Keratinocyte (primary cell): ENCODE measurements at regions not wholly inside any gene's neighbourhood (a gene's known extent, or its start where the extent isn't known, plus 50 kb on each side); places are given as distances from the start of the nearest gene placed in this dataset.

Source experiments
- DNase-seq: peaks from one replicate; pipeline ENCODE4 v3.0.0-alpha.2; 2011; ENCODE audit warnings: low read depth, missing footprints, low spot score
- FAIRE-seq: peaks from 2 replicates; lab custom pipeline; 2011; peaks lifted over from hg19 to GRCh38; lab: Jason Lieb, UNC
- H2AFZ ChIP-seq: 2 replicates; pipeline ENCODE4 v1.6.0; 2012; ENCODE audit warnings: low read length, control low read depth, inconsistent platforms; ENCODE audit not compliant: control insufficient read depth
- H3K27ac ChIP-seq: 2 replicates; pipeline ENCODE4 v1.5.1; 2011; ENCODE audit warnings: low read length; ENCODE audit not compliant: control insufficient read depth, insufficient read depth
- H3K27me3 ChIP-seq: 3 replicates; pipeline ENCODE4 v1.6.0; 2011; ENCODE audit warnings: low read length; ENCODE audit not compliant: control insufficient read depth, insufficient read depth; ENCODE audit errors: extremely low read depth
- H3K36me3 ChIP-seq, 2 experiments: 2 replicates in 1 of 2; 3 replicates in 1 of 2; pipeline ENCODE4 v1.5.1; 2011; ENCODE audit warnings: low read length in 2 of 2, mild to moderate bottlenecking in 1 of 2; ENCODE audit not compliant: control insufficient read depth in 2 of 2, insufficient read depth in 2 of 2; ENCODE audit errors: extremely low read depth in 1 of 2
- H3K4me1 ChIP-seq: 3 replicates; pipeline ENCODE4 v1.5.1; 2011; ENCODE audit warnings: low read length; ENCODE audit not compliant: control insufficient read depth, insufficient read depth; ENCODE audit errors: extremely low read depth
- H3K4me2 ChIP-seq: 3 replicates; pipeline ENCODE4 v1.6.0; 2011; ENCODE audit warnings: low read depth, low read length; ENCODE audit not compliant: control insufficient read depth, insufficient read depth; ENCODE audit errors: extremely low read depth
- H3K4me3 ChIP-seq, 3 experiments: fragments of 200-600 bp in 1 of 3; sonication (generic) in 1 of 3; 2 replicates in 2 of 3; 3 replicates in 1 of 3; pipeline ENCODE4 v1.5.1; 2011 to 2016; ENCODE audit warnings: low read length in 3 of 3, mild to moderate bottlenecking in 3 of 3, control low read depth in 2 of 3, inconsistent platforms in 1 of 3, low read depth in 1 of 3, mixed read lengths in 1 of 3, mixed run types in 1 of 3, moderate library complexity in 1 of 3; ENCODE audit not compliant: control insufficient read depth in 2 of 3, insufficient read depth in 2 of 3; ENCODE audit errors: extremely low read depth in 1 of 3
- H3K79me2 ChIP-seq: 2 replicates; pipeline ENCODE4 v1.6.0; 2012; ENCODE audit warnings: low read length; ENCODE audit not compliant: control insufficient read depth, insufficient read depth
- H3K9ac ChIP-seq: 3 replicates; pipeline ENCODE4 v1.6.0; 2011; ENCODE audit warnings: low read length; ENCODE audit not compliant: control insufficient read depth, insufficient read depth; ENCODE audit errors: extremely low read depth
- H3K9me1 ChIP-seq: 3 replicates; pipeline ENCODE4 v1.6.0; 2011; ENCODE audit warnings: low read length; ENCODE audit not compliant: control insufficient read depth, insufficient read depth; ENCODE audit errors: extremely low read depth
- H3K9me3 ChIP-seq: 2 replicates; pipeline ENCODE4 v1.5.1; 2012; ENCODE audit warnings: low read depth, low read length; ENCODE audit not compliant: control insufficient read depth
- H4K20me1 ChIP-seq: 3 replicates; pipeline ENCODE4 v1.6.0; 2011; ENCODE audit warnings: low read length; ENCODE audit not compliant: control insufficient read depth, insufficient read depth; ENCODE audit errors: extremely low read depth
- CTCF ChIP-seq, 3 experiments: IDR thresholded peaks in 1 of 3; conservative IDR thresholded peaks in 1 of 3; optimal IDR thresholded peaks in 1 of 3; 2 replicates in 2 of 3; 3 replicates in 1 of 3; pipeline versions ENCODE3 to v1.5.1; 2011; ENCODE audit warnings: low read length in 3 of 3, mild to moderate bottlenecking in 3 of 3, moderate library complexity in 2 of 3, control low read depth in 1 of 3, inconsistent platforms in 1 of 3; ENCODE audit not compliant: insufficient read depth in 2 of 3; ENCODE audit errors: extremely low read depth in 1 of 3
- EZH2 ChIP-seq: IDR thresholded peaks from one replicate; pipeline ENCODE4 v1.6.1; 2012; ENCODE audit warnings: inconsistent platforms, mild to moderate bottlenecking, low read length, moderate library complexity
- dilution Hi-C: fragments of 300-500 bp; cut with MboI; formaldehyde crosslinking; loops from one replicate; pipeline ENCODE4 v1.7.0; 2020; ENCODE audit warnings: low sequenced_read_pairs; ENCODE audit not compliant: extremely low pct_ligation_motif_present

GRCh38 chr14:65852689-65853088, 440.2 kb downstream of the FUT8 start:
- no peaks in the 10 kb centered on the region for H3K36me3 ChIP-seq
- no peaks in the 10 kb centered on the region for H3K9me3 ChIP-seq
- FAIRE-seq (no peak), DNase-seq (no peak)
- H3K4me3 ChIP-seq, result no peak overlapping the region
- TF ChIP-seq EZH2, result no peak
- no peak for TF ChIP-seq CTCF (optimal IDR thresholded peaks at IDR 0.05 in 1 of 3, IDR thresholded peaks at IDR 0.05 in 1 of 3, conservative IDR thresholded peaks at IDR 0.05 in 1 of 3; ENCODE audit: extremely low read depth in 1 of 3, insufficient read depth in 2 of 3, low read length in 3 of 3)
- H3K9ac ChIP-seq, result no peak overlapping the region
- H3K27ac ChIP-seq, result no peak overlapping the region
- no peak overlapping the region for H3K4me2 ChIP-seq
- no peaks in the 10 kb centered on the region for H4K20me1 ChIP-seq
- H3K4me1 ChIP-seq, result no peaks in the 10 kb centered on the region
- no peak overlapping the region for H2AFZ ChIP-seq
- H3K27me3 ChIP-seq, result no peaks in the 10 kb centered on the region
- dilution Hi-C loops, result no loop called here
- H3K79me2 ChIP-seq, result no peaks in the 10 kb centered on the region
- H3K9me1 ChIP-seq, result no peaks in the 10 kb centered on the region

GRCh38 chr14:65853407-65853955, 441.0 kb downstream of the FUT8 start:
- Histone ChIP-seq H3K9me1 (no peaks in the 10 kb centered on the region), H3K4me3 (no peak overlapping the region), H3K4me2 (no peak overlapping the region), H4K20me1 (no peaks in the 10 kb centered on the region), H3K27me3 (no peaks in the 10 kb centered on the region), H3K9me3 (no peaks in the 10 kb centered on the region), H3K36me3 (no peaks in the 10 kb centered on the region), H3K79me2 (no peaks in the 10 kb centered on the region), H3K27ac (no peak overlapping the region), H3K9ac (no peak overlapping the region), H3K4me1 (no peaks in the 10 kb centered on the region), H2AFZ (no peak overlapping the region)
- FAIRE-seq (no peak), DNase-seq (no peak)
- dilution Hi-C loops, result no loop called here
- TF ChIP-seq CTCF (optimal IDR thresholded peaks at IDR 0.05 in 1 of 3, IDR thresholded peaks at IDR 0.05 in 1 of 3, conservative IDR thresholded peaks at IDR 0.05 in 1 of 3; ENCODE audit: extremely low read depth in 1 of 3, insufficient read depth in 2 of 3, low read length in 3 of 3), result no peak
- no peak for TF ChIP-seq EZH2
